ENCODE measurements at regions not wholly inside any gene's neighbourhood (a gene's known extent, or its start where the extent isn't known, plus 50 kb on each side); places are given as distances from the start of the nearest gene placed in this dataset.

DNA sequence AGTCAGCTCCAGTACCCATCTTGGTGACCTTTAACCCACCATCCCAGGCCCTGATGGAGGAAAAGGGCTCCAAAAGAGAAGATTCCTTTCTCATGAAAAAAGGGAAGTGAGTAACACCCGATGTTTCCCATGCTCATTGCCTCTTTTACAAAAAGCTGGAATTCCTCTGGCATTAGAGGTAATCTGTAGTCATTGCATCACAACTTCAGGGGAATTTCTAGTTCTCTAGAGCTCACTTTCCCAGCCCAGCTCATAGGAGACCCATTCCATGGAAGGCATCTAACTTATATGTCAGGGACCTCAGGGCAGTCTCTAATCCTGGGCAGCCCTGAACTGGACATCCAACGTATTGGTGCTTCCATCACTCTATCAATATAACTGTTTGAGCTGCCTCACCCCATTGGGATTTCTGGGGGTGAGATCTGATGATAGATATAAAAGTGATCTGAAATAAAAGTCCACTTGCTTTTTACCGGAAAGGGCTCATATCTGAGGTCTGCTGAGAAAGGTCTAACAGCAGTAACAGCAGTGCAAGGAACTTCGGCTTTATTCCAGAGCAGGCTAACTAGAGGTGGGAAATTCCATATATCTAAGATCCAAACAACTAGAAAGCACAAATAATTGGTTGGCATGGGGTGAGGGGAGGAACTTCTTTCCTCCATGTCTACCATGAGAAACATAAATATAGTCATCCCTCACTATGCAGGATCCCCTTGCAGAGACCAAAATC lies 106.1 kb downstream of the ETAA1 start:
- TF ChIP-seq MXI1 (IDR thresholded peaks at IDR 0.05; ENCODE audit: low read depth, low read length), result no peak
- no peak for TF ChIP-seq CTCF (IDR thresholded peaks at IDR 0.05 in 2 of 3, conservative IDR thresholded peaks at IDR 0.05 in 1 of 3; ENCODE audit: control insufficient read depth in 2 of 3, extremely low read depth in 1 of 3, insufficient read depth in 1 of 3, low read depth in 3 of 3, low read length in 3 of 3)

Measured in GM12878 (cell line).